ENCODE measurements at regions not wholly inside any gene's neighbourhood (a gene's known extent, or its start where the extent isn't known, plus 50 kb on each side); places are given as distances from the start of the nearest gene placed in this dataset.

- TF ChIP-seq POLR2AphosphoS5 (IDR thresholded peaks at IDR 0.05; ENCODE audit: borderline replicate concordance, low read depth, low read length) (no peak), EZH2 (IDR thresholded peaks at IDR 0.05) (no peak), FOXP2 (optimal IDR thresholded peaks at IDR 0.05; ENCODE audit: control extremely low read depth, extremely low read length, insufficient read depth) (no peak)
Observed at GRCh38 chr2:37568565-37568964, 102.9 kb downstream of the CDC42EP3 start.

Measured in SK-N-MC (cell line).